ENCODE measurements at regions not wholly inside any gene's neighbourhood (a gene's known extent, or its start where the extent isn't known, plus 50 kb on each side); places are given as distances from the start of the nearest gene placed in this dataset.

DNA sequence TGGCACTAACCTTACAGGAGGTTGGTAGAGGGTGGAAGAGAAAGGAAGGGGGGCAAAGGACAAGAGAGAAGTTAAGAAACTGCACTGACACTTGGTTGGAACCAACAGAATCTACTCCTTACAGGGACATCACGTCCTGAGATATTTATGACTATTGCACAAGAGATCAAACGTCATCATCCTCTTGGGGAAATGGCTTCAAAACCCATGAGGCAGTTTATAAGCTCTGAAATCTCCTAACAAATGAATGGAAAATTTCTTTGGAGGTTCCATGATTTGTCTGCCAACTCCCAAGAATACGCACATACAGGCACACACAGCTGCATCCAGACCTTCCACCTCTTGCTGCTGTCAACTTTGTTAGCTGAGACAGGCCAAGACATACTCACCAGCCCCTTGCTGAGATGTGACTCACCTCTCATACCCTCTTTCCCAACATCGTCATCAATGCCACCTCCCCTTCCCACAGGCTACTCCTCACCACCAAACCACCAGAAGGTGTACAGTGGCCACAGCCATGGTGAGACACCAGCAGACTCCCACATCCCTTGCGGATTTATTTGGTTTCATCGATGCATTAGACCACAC lies 135.5 kb downstream of the SETD4 start:
- peaks cover 21% of the 10 kb centered on the region for H3K27me3 Mint-ChIP-seq
- H3K4me1 Mint-ChIP-seq (ENCODE audit: low read depth): no peaks in the 10 kb centered on the region
- H3K9me3 Mint-ChIP-seq (ENCODE audit: low read depth): no peaks in the 10 kb centered on the region
- no peaks in the 10 kb centered on the region for H3K36me3 Mint-ChIP-seq
- H3K4me3 Mint-ChIP-seq: no peak overlapping the region
- no peak overlapping the region for H3K27ac Mint-ChIP-seq

DNA sequence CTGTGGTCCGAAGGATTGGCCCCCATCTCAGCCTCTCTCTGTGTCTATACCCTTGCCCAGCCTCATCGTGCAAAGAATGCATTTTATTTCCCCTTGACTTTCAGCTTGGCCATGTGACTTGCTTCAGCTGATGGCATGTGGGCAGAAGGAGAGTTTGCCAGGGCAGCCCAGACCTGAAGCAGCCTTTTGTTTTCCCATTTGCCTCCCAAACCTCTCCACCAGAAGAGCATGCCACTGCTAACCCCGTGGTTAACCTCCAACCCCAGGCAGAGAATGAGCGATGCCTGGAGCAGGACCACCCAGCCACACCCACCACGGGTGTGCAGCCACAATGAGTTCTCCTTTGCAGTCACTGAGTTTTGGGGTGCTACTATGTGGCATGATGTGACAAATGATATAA lies 136.4 kb downstream of the SETD4 start:
- Mint-ChIP-seq H3K4me3 (no peak overlapping the region), H3K36me3 (no peaks in the 10 kb centered on the region), H3K4me1 (ENCODE audit: low read depth) (no peaks in the 10 kb centered on the region), H3K27me3 (peaks cover 21% of the 10 kb centered on the region), H3K27ac (no peak overlapping the region), H3K9me3 (ENCODE audit: low read depth) (peaks cover 3% of the 10 kb centered on the region)

DNA sequence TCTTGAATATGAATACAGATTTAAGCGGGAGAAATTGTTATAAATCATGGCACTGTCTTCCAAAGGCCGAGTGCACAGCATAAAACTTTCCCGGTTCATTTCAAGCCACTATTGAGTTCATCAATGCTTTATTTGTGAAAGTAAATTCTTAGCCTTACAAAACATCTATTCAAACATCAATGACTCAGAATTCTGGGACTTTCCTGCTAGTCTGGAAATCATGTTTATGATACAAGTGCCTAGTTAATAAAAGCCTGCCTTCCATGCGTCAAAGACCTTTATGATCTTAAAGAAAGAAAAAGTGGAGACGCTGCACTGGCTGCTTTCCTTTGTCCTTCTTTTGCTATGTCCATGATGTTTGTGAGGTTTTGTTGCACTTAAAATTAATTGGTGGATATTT lies 137.7 kb downstream of the SETD4 start:
- Mint-ChIP-seq H3K27ac (no peak overlapping the region), H3K4me1 (ENCODE audit: low read depth) (no peaks in the 10 kb centered on the region), H3K9me3 (ENCODE audit: low read depth) (peaks cover 3% of the 10 kb centered on the region), H3K4me3 (no peak overlapping the region), H3K27me3 (peaks cover 21% of the 10 kb centered on the region), H3K36me3 (no peaks in the 10 kb centered on the region)

DNA sequence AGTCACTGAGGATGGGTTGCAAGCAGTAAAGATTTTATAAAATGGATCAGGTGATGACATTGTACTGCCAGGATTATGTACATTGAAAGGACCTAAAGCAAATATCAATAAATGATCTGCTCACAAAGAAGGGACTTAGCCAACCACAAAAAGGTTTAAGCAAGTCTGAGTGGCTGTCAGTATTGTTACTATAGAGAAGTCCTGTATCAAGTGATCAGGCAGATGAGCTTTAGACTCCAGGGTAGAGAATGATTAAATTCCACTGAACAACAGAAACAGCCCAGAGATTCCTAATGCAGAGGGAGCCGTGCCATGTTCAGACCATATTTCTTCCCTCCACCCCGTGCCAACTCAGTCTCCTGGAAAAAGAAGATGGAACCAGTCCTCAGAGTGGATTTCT lies 138.9 kb downstream of the SETD4 start:
- H3K9me3 Mint-ChIP-seq (ENCODE audit: low read depth): peaks cover 3% of the 10 kb centered on the region
- H3K4me3 Mint-ChIP-seq: no peak overlapping the region
- H3K4me1 Mint-ChIP-seq (ENCODE audit: low read depth): no peaks in the 10 kb centered on the region
- H3K36me3 Mint-ChIP-seq: no peaks in the 10 kb centered on the region
- H3K27me3 Mint-ChIP-seq: peaks cover 22% of the 10 kb centered on the region
- no peak overlapping the region for H3K27ac Mint-ChIP-seq

DNA sequence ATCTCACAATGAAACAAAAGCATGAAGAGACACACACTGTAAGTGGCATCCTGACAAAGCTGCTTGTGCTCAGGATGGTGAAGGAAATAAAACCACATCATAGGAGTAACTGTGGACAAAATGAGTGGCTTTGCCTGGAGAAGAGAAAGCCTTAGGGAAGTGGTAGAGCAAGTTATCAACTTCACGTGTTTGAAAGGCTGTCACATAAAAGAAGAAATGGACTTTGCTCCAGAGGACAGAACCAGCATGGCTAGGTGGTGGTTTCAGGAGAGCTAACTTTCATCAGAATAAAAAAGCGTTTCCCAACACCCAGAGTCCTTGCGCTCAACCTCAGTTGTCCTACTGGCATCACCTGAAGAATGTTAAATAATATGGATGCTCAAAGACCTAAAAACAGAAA lies 139.9 kb downstream of the SETD4 start:
- Mint-ChIP-seq H3K36me3 (peaks cover 4% of the 10 kb centered on the region), H3K27ac (no peak overlapping the region), H3K4me1 (ENCODE audit: low read depth) (no peaks in the 10 kb centered on the region), H3K4me3 (no peak overlapping the region), H3K27me3 (peaks cover 24% of the 10 kb centered on the region), H3K9me3 (ENCODE audit: low read depth) (peaks cover 11% of the 10 kb centered on the region)

DNA sequence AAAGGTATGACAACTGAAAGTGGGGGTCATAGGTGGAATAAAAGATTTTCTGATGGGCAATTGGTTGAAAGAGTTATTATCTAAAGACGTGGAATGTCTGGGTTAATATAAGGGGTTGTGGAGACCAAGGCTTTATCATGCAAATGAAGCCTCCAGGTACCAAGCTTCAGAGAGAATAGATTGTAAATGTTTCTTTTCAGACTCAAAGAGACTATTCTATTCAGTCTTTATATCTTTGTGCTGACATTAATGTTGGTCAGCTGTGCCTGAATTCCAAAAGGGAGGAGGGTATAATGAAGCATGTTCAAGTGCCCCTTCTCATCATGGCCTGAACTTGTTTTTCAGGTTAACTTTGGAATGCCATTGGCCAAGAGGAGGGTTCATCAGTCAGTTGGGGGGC lies 145.3 kb downstream of the SETD4 start:
- Mint-ChIP-seq H3K4me3 (no peak overlapping the region), H3K9me3 (ENCODE audit: low read depth) (peaks cover 18% of the 10 kb centered on the region), H3K4me1 (ENCODE audit: low read depth) (no peaks in the 10 kb centered on the region), H3K27ac (no peak overlapping the region), H3K27me3 (peaks cover 13% of the 10 kb centered on the region), H3K36me3 (peaks cover 5% of the 10 kb centered on the region)

DNA sequence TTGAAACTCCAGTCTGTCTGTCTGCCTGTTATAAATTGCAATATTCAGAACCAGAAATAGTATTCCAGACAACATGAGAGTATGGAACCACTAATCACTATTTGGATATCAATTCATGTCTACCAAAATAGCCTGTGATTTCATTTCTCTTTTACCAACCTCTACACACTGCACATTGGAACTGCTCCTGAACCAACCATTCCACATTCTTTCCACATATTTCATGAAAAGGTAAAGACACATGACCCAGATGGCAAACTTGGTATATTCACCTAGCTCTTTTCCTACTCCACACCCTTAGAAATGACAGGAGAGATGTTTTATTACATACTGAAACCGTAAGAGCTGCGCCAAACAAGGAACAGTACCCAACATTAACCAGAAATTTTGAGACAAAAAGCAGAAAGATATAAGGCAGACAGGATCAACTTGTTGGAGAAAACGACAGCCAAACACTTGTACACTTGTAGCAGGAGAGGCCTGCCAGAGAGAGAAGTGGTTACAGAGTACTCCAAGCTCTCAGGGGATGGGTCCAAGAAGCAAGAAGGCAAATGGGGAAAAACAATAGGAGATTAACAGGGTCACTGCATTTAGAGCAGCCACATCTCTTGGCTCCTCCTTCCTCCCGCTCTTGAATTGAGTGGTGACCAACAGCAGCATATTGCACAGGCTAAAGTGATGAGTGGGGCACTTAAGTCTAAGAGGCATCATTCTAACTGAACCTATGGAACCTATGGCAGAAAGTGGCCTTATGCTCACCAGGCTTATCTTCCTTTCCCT lies 148.7 kb downstream of the SETD4 start:
- Mint-ChIP-seq H3K27me3 (peaks cover 10% of the 10 kb centered on the region), H3K36me3 (peaks cover 5% of the 10 kb centered on the region), H3K9me3 (ENCODE audit: low read depth) (peaks cover 15% of the 10 kb centered on the region), H3K4me3 (no peak overlapping the region), H3K27ac (no peak overlapping the region), H3K4me1 (ENCODE audit: low read depth) (no peaks in the 10 kb centered on the region)

DNA sequence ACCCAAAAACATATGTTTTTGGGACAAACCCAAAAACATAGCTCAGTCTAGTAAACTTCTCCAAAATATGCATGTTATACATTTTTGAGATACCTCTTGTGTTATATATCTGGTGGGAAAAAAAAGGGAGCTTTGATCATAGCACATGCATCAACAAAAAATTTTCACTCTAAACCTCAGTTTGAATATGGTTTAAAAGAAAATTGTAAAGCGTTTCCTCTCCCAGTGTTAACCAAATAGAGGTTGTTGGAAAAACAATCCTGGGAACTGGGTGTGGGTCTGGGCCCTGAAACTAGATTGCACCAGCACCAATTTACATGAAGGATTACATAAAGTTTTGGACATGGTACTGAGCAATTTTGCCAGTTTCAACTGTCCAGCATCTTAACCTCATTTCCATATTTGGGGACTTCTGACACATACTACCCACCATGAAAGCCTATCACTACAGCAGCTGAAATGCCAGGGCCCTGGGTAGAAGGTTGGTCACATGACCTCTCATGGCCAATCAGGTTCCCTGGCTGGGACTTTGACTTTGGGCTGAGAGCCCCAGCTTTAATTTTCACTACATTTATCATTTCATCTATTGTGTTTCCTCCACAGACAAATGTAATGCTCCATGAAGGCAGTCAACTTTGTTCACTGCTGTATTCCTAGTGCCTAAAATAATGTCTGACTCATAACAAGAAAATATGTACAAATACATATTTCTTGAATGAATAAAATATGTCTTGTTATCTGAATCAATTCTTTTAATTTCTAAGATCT lies 150.7 kb downstream of the SETD4 start:
- H3K27me3 Mint-ChIP-seq: peaks cover 5% of the 10 kb centered on the region
- H3K4me3 Mint-ChIP-seq: no peak overlapping the region
- no peaks in the 10 kb centered on the region for H3K9me3 Mint-ChIP-seq (ENCODE audit: low read depth)
- no peak overlapping the region for H3K27ac Mint-ChIP-seq
- no peaks in the 10 kb centered on the region for H3K4me1 Mint-ChIP-seq (ENCODE audit: low read depth)
- no peaks in the 10 kb centered on the region for H3K36me3 Mint-ChIP-seq

DNA sequence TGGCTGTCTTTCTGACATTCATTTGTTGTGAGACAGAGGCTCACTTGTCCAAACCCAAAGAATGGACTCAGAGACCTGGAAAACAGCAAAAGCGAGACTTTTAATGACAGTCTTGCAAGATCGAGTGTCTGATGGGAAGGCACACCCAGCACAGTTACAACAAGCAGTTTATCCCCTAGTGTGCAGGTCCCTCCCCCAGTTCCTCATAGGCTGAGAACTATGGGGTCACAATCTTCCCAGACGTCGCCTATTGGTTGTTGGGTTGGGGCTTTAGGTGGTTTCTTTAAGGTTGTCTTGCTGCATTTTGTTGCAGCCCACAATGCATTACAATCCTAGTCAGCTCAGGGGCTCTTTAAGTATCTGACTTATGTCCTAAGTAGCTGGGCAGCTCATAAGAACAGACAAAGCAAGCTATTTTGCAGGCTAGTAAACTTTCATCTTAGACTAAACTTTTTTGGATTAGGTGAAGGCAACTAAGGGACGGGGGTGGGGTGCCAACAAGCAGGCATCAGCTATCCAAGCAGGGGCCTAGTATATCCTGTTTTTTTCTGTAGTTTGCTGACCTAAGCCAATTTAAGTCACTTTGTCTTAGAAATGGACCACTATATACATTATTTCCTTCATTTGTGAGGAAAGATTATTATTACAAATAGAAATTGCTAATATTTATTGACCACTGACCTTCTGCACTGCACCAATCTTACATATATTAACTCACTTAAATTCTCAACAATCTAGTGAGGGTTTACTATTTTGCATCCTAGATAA lies 151.8 kb downstream of the SETD4 start:
- Mint-ChIP-seq H3K4me1 (ENCODE audit: low read depth) (no peaks in the 10 kb centered on the region), H3K27me3 (peaks cover 6% of the 10 kb centered on the region)

DNA sequence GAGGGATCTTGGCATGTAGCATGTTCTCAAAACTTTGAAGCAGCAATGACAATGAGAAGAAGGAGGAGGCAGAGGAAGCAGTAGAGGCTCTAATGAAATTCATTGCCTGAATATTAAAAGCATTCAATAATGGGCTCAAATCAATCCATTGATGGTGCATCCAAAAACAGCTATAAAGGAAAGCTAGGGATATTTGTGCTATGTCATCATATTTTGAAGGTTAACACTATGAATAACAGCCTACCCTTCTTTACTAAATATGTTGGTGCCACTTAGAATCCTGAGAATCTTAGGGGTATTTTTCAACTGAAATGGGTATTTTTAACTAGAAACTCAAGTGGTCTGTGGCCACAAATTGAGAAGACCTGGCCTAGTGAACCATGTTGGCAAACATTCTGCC lies 153.7 kb downstream of the SETD4 start:
- H3K27me3 Mint-ChIP-seq: peaks cover 3% of the 10 kb centered on the region
- no peak overlapping the region for H3K4me3 Mint-ChIP-seq
- no peaks in the 10 kb centered on the region for H3K36me3 Mint-ChIP-seq
- H3K4me1 Mint-ChIP-seq (ENCODE audit: low read depth): no peaks in the 10 kb centered on the region
- H3K9me3 Mint-ChIP-seq (ENCODE audit: low read depth): no peaks in the 10 kb centered on the region
- no peak overlapping the region for H3K27ac Mint-ChIP-seq

More for the DNA sequence above, 151.8 kb downstream of the SETD4 start:
- H3K36me3 Mint-ChIP-seq: no peaks in the 10 kb centered on the region
- no peak overlapping the region for H3K27ac Mint-ChIP-seq
- H3K9me3 Mint-ChIP-seq (ENCODE audit: low read depth): no peaks in the 10 kb centered on the region
- H3K4me3 Mint-ChIP-seq: no peak overlapping the region

DNA sequence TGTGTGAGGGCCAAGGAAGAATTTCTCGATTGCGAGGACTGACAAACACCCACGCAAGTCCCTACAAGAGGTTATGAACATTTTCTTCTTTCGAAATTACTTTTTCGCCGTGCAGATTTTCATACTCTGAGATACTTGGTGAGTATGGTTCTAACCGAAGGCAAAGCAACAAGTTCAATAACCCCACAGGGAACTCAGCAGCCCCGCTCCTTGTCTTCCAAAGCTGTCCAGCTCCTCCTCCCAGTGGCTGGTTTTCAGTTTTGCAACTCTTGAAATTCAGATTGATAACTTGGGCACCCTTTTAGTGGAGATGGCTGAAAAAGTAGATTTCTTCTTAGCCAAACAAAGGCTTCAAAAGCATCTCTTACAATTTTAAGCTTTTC lies 154.4 kb downstream of the SETD4 start:
- Mint-ChIP-seq H3K27ac (no peak overlapping the region), H3K36me3 (no peaks in the 10 kb centered on the region), H3K27me3 (peaks cover 4% of the 10 kb centered on the region), H3K9me3 (ENCODE audit: low read depth) (no peaks in the 10 kb centered on the region), H3K4me3 (no peak overlapping the region), H3K4me1 (ENCODE audit: low read depth) (no peaks in the 10 kb centered on the region)

DNA sequence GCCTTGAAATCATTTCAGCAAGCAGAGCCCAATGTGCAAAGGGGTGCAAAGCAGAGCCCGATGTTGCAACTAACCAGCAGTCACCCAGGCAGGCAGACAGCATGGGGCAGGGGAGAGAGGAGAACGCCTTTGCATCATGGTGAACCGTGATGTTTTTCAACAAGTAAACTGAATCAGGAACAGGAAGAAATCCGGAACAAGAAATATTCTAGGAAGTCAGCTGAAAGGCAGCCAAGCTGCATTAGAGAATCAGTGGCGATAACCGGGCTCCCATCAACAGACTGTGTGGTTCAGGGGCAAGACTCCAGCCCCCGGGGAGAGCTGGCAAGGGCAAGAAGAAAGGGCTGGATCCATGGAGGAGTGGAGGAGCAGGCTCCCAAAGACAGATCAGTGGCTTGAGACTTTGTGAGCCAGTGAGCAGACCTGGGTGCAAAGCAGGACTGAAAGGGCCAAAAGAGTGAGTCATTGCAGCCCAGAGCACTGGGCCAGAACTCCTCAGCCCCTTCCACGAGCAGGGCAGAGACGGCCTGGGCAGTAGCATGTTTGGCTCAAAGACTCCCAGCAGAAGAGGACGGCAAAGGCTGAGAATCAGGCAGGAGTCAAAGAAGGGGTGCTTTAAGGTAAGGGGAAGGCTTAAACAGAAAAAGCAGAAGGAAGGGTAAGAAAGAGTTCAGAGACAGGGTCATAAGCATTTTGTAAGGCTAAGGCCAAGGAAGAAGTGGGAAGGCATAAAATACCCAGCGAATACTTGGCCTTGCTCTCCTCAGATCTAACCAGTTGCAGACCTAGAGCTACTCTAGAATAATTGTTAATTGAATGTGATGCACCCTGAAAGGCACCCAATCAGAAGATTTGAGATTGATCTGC lies 155.0 kb downstream of the SETD4 start:
- no peaks in the 10 kb centered on the region for H3K4me1 Mint-ChIP-seq (ENCODE audit: low read depth)
- no peaks in the 10 kb centered on the region for H3K9me3 Mint-ChIP-seq (ENCODE audit: low read depth)
- H3K36me3 Mint-ChIP-seq: no peaks in the 10 kb centered on the region
- H3K27me3 Mint-ChIP-seq: peaks cover 5% of the 10 kb centered on the region
- H3K4me3 Mint-ChIP-seq: no peak overlapping the region
- H3K27ac Mint-ChIP-seq: no peak overlapping the region

DNA sequence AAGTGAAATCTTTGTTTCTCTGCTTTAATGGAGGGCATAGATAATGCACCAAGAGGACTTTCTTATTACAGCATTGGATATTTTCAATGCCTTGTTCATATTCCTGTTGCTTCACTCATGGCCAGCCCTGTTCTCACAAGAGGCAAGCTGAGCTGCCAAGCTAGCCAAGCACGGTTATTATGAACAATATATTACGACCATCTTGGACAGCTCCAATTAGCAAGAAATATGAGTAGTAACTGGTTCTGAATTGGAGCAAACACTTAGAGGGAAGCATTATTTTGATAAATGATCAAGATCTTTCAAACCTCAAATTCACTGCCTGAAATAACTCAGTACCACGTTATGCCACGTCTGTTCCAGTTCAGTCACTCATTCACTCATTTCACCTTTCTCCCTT lies 159.8 kb downstream of the SETD4 start:
- no peaks in the 10 kb centered on the region for H3K4me1 Mint-ChIP-seq (ENCODE audit: low read depth)
- H3K27me3 Mint-ChIP-seq: peaks cover 9% of the 10 kb centered on the region
- H3K9me3 Mint-ChIP-seq (ENCODE audit: low read depth): no peaks in the 10 kb centered on the region
- H3K36me3 Mint-ChIP-seq: no peaks in the 10 kb centered on the region
- H3K4me3 Mint-ChIP-seq: no peak overlapping the region
- H3K27ac Mint-ChIP-seq: no peak overlapping the region

DNA sequence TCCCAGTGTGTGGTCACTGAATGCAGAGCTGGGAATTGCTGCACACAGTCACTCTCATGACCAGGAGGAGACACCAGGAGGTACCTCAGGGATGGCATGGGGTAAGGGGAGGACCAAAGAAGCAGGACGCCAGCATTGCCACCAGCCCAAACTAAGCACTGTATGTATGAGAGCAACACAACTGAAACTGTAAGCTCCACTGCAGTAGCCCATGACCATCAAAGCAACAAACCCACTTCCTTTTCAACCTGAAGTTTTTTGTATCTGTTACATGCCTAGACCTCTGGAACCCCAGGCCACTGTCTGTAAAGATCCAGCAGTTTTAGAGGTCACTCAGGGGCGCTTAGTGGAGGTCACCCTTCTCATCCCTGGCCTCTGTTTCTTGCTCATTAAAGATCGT lies 164.3 kb downstream of the SETD4 start:
- Mint-ChIP-seq H3K4me3 (no peak overlapping the region), H3K36me3 (no peaks in the 10 kb centered on the region), H3K9me3 (ENCODE audit: low read depth) (no peaks in the 10 kb centered on the region), H3K27ac (no peak overlapping the region), H3K27me3 (peaks cover 10% of the 10 kb centered on the region), H3K4me1 (ENCODE audit: low read depth) (no peaks in the 10 kb centered on the region)

Measured in activated naive CD8-positive, alpha-beta T cell (primary cell).